COLO668 (cell line): ENCODE measurements at regions not wholly inside any gene's neighbourhood (a gene's known extent, or its start where the extent isn't known, plus 50 kb on each side); places are given as distances from the start of the nearest gene placed in this dataset.

Source experiments
- DNase-seq: peaks from one replicate; lab custom pipeline; 2025; ENCODE audit not compliant: unreplicated experiment; lab: John Stamatoyannopoulos, UW

GRCh38 chr11:79957702-79958101 is 516.9 kb upstream of the TENM4 start:
- no peak for DNase-seq

DNA sequence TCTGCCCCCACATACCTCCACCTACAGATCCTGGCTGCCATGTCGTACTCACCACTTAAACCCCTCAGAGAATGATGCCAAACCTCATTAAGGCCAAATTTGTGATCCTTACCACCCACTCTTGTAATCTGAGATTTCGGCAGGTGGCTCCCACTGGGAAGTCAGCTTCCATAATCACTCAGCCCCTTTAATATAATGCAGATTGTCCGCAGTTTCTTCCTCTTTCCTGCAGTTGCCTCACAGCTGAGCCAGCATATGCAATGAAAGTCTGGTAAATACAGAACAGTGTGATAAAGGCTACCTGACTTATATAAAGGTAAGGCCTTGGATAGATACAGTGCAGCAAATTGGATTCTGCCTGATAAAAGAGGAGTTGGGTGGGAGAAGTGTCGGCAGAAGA is 515.2 kb upstream of the TENM4 start:
- DNase-seq, result no peak

GRCh38 chr11:79953629-79954028 is 512.8 kb upstream of the TENM4 start:
- no peak for DNase-seq

GRCh38 chr11:79950741-79951140 is 509.9 kb upstream of the TENM4 start:
- DNase-seq, result no peak

GRCh38 chr11:79950172-79950571 is 509.3 kb upstream of the TENM4 start:
- DNase-seq, result no peak

DNA sequence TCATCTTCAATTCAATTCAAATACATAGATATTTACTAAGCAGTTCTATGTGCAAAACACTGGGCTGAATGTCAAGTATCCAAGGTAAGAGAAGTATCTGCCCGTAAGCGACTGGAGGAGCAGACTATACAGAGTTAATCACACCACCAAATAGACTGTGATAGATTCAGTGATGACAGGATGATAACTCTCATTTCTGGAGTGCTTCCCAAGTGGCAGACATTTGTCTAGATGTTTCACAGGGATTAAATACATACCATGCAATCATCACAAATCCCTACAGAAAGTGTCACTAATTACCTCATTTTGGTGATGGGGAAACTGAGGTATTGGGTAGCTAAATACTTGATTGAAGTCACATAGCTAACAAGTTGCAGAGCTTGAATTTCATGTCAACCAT is 508.7 kb upstream of the TENM4 start:
- no peak for DNase-seq

- DNase-seq, result no peak
Measured at GRCh38 chr11:79942646-79943045, 501.8 kb upstream of the TENM4 start.

- no peak for DNase-seq
Measured at GRCh38 chr11:79942090-79942489, 501.3 kb upstream of the TENM4 start.

GRCh38 chr11:79940974-79941735 is 500.3 kb upstream of the TENM4 start:
- DNase-seq, result no peak

DNA sequence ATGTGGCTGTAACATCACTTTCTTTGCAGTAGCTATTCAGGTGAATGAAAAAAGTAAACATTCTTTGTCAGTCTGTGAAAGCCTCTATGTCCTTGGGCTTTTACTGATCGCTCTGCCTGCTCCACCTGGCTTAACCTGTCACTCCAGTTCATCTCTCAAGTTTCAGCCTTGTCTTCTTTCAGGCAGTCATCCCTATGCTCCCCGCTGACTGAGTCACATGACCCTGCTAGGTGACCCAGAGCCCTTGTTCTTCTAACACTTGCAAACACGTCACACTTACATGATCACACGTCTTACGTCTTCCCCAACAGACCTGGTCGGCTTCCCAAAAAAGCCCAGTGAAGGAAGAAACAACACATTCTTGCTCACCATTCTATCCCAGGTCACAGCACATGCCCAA is 499.3 kb upstream of the TENM4 start:
- no peak for DNase-seq

DNA sequence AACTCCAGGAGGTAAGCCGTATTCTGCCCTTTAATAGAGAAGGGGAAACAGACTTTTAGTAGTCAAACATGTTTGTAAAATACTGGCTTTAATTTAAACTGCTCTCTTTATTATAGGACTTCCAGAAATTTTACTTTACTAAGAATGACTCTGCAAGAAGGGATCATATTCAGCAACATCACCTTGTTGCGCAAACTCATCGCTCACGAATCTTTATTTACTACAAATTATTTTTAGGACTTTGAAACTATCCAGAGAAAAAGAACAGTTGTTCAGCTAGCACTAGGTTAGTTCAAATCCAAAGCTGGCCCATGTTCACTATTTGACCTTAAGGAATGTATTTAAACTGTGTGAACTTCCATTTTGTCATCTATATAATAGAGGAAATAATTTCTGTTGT is 498.3 kb upstream of the TENM4 start:
- DNase-seq, result no peak

DNA sequence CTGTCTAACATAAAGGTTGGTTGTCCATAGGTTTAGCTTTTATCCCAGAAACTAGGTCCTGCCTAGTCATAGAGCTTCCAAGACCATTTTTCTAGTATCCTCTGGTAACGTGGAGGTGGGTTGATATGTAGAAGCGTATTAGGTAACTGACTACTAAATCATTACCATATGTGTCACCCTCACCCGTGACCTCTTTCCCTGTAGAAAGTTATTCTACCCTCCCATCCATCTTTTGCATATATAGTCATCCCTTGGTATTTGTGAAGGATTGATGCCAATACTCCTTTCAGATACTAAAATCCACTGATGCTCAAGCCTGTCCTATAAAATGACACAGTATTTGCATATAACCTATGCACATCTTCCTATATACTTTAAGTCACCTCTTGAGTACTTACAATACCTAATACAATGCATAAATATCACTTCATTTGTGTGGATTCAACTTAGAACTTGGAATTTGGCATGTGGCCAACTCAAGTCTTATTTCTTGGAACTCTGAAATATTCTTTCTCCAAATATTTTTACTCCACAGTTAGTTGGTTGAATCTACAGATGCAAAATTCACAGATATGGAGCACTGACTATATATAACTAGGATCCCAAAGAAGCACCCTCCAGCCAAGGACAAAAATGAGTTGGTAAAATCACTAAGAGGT is 497.0 kb upstream of the TENM4 start:
- no peak for DNase-seq

DNA sequence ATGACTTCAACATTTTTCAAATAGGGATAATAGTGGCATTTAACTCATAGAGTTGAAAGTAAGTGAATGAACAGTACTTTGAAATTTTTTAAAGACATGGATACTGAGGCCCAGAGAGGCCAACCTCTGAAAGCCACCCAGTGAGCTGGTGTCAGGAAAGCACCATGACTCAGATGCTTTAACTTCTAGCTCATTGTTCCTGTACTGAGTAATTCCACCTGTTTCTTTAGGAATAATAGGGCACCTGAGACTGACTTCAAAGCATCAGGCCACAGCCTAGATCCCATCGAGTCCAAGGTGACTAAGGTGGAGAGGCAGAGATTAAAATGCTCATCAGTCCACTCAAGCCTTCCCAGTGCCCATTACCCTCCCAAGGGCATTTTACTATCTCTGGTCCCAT is 491.8 kb upstream of the TENM4 start:
- DNase-seq, result no peak

DNA sequence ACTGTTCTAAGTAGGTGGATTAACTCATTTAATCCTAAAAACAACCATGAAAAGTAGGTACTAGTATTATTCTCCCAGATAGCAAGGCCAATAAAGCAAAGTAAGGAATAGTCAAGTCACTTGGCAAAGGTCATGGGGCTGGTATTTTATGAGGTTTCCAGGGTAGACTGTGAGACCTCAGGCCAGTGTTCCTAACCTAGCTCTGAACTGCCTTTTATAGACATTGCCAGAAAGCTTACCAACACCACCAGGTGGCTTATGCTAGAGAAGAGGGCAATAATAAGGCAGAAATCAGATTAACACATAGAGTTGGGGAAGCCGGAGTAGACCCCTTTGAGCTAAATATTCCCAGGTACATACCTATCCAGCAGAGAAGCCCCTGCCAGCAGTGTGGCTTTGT is 490.9 kb upstream of the TENM4 start:
- no peak for DNase-seq

DNA sequence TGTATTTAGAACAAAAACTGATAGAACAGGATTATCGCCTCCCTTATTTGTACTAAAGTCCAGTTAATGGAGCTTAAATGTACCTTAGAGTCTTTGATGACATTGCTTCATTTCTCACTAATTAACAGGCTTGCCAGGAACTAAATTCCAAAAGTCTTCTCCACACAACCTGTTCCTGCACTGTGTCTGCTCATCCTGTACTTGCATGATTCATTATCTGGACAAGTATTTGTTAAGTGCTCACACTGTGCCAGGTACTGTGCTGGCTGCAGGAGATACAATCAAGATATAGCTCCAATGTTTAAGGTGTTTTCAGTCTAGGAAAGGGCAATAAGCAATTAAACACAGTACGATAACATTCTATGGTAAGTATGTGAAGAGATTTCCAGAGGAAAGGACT is 485.9 kb upstream of the TENM4 start:
- DNase-seq, result no peak

GRCh38 chr11:79925570-79925969 is 484.7 kb upstream of the TENM4 start:
- no peak for DNase-seq

- DNase-seq, result no peak
Measured at GRCh38 chr11:79922641-79923040, 481.8 kb upstream of the TENM4 start.

DNA sequence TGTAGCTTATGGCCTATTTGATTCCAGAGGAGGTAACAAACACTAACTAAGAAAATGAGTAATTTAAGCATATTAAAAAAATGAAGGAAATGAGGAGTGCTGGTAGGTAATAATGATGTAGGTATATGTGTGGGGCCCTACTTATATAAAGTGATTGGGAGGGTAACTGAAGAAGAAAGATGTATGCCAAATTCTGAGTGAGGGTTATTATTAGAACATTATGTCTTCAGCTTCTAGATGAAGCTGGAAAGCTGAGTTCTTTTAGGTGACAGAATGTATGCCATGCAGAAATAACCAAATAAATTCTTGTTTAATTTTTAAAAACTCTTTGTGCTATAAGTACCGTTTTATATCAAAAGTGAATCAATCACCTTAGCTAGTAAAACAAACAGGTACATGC is 479.6 kb upstream of the TENM4 start:
- no peak for DNase-seq

GRCh38 chr11:79919350-79919749 is 478.5 kb upstream of the TENM4 start:
- DNase-seq, result no peak

DNA sequence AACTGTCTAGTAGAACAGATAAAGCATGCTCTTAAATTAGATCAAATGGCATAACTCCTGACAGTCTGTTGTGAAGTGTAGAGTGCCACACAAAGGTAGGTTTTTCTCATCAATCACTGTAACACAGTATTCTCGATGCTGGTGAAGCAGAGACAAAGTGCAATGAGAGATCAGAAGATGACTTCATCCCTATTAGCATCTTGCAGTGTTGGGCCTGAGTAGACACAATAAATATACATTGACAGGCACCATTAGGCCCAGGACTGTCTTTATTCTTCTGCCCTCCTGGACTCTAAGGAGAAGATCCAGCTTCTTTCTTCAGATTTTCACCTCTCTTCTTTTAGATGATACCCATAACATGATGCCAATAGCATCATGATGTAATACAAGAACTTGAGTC is 478.0 kb upstream of the TENM4 start:
- no peak for DNase-seq

- DNase-seq, result no peak
Measured at GRCh38 chr11:79906164-79906563, 465.3 kb upstream of the TENM4 start.

DNA sequence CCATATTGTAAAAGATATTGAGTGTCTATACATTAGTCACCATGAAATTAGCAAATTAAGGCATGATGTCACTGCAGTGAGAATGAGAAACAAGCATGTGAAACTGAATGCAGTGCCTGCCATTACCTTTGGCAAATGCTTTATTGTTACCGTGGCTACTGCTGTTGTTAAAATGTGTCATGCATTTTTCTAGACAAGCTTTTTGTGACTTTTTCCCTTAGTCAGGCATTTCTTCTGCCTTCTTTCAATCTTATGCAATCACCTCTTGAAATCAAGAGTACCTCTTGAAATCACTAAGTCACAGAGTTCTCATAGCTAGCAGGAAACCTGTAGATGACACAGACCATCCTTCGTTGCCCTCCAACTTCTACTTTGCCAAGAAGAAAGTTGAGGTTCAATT is 461.7 kb upstream of the TENM4 start:
- DNase-seq, result no peak

DNA sequence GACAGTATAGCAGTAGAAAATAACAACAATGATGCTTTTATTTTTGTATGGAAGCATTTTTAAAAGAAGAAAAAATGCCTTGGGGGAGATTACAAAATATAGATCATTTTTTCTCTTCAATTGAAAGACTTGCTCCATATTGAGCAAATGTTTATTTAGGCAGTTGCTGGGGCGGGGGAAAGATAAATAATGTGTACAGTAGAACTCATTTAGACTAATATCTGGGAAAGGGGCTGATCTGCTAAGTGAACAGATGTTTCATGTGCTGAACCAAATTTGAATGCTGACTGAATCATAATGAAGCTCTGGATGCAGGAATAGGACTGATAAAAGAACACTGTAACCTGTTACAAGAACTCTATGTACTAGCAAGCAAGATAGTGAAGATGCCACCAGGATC is 457.1 kb upstream of the TENM4 start:
- DNase-seq, result no peak
